ENCODE measurements at regions not wholly inside any gene's neighbourhood (a gene's known extent, or its start where the extent isn't known, plus 50 kb on each side); places are given as distances from the start of the nearest gene placed in this dataset.

DNA sequence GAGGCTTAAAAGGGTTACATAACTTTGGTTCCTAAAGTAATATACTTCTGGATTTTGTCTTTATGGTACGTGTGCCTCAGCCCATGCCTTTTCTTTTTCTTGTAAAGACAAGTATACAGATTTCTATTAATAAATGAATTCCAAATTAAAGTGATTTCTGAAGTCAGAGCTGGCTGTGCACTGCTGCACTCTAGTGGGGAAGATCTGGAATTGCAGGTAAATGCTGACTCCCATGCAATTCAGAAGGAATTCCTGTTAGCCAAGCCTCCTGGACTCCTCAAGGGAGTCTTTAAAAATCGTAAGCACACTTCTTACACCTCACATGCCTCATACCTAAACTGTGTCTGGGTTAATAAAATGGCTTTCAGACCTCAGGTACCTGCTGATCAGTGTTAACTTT lies 118.4 kb upstream of the SLC7A1 start:
- DNase-seq, result no peak

- DNase-seq, result no peak
Measured at GRCh38 chr13:29711776-29712175, 116.3 kb upstream of the SLC7A1 start.

DNA sequence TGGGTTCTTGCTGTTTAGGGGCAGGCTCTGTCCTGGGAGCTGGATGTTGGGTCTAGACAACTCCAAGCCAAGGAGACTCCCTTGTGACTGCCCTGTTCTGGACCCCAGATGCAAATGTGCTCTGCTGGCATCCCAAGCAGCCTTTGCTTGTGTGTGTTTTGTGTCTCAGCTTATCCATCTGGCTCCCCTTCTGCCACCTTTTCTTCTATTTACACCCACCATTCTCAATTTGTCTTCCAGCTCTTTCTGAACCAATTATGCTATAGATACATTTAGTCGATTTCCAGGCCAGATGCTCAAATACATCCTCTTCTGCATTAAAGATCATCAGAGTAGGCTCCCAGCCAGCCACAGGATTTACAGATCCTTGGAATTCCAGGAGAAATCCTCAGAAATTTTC lies 115.0 kb upstream of the SLC7A1 start:
- no peak for DNase-seq

GRCh38 chr13:29709407-29710069 lies 114.0 kb upstream of the SLC7A1 start:
- DNase-seq, result no peak

- peak; percentile 41 to 44 for DNase-seq
Measured at GRCh38 chr13:29707876-29708543, 112.5 kb upstream of the SLC7A1 start.

DNA sequence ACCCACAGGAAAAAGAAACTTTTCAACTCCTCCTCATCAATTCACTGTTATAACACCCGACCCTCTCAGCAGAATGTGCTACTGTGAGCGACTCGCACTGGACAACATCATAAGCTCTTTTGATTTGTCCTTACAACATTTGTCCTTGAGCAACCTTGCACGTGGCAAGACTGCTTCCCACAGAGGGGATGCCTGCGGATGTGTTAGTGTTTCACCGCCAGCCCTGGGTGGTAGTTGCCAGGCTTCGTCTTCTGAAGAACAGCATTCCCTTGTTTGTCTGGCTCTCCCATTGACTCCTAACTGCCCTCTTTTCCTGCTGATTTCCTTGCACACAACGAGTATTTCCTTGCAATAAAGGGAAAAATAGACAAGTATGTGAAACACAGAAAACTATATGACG lies 111.4 kb upstream of the SLC7A1 start:
- no peak for DNase-seq

DNA sequence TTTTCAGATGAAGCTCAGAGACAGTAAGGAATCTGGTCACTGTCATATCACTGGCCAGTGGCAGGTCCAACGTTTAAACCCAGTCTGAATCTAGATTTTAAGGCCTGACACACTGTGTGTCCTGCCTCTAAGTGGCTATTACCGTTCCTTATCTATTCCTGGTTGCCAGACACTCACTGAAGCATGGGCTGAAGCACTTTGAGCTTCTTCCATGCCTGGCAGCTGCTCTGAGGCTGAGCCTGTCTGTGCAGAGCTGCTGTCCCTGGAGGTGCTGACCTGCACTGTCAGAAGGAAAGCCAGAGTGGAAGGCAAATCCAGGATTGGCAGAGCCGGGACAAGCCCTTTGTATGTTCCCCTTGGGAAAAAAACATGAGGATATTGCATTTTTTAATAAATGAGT lies 109.2 kb upstream of the SLC7A1 start:
- no peak for DNase-seq

GRCh38 chr13:29703421-29703820 lies 107.9 kb upstream of the SLC7A1 start:
- no peak for DNase-seq

DNA sequence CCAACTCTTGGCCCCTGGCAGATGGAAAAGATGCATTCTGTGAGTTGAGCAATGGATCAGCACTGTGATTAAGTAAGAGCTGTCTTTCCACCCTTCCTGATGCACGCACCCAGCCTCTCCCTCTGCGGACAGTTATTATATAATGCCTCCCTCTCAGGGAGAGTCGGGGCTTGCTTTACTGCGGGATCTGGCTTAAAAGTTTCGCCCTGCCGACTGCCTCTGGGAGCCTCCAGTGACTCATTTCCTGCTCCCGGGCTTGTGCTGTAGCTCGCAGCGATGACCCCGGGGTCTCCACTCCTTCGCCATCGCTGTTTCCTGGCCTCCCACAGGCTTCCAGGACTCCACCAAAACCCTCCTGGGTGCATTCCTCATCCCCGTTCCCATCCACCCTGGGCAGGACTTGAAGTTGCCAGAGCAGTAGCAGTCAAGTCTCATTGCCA lies 107.4 kb upstream of the SLC7A1 start:
- DNase-seq, result no peak

GRCh38 chr13:29698106-29698505 lies 102.6 kb upstream of the SLC7A1 start:
- no peak for DNase-seq

GRCh38 chr13:29696606-29697005 lies 101.1 kb upstream of the SLC7A1 start:
- no peak for DNase-seq

DNA sequence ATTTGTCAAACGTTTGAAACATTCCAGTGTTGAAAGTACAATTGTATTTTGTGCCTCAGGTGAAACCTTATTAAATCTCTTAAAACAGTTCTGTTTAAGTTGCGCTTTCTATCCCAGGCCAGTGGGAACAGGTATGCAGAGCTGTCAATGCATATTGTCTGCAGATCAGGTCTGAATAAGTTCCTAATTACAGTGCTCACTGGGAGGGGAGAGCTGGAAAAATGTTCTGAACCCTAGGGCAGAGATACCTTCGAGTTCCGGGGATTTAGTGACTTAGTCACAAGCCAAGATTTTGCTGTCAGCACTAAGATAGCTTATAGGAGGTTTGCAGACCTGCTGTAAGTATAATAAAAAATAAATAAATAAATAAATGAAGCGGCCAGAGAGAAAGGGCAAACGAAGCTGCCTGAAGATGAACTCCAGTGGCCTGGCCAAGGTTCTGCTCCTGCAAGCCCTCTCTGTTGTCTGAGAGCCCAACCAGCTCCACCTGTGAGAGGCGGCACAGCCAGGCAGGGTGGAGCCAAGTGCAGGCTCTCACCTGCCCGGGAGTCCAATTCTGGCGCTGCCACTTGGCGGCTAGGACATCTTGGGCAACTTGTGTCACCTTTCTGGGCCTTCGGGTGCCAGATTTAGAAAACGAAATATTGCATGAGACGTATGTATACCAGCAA lies 97.9 kb upstream of the SLC7A1 start:
- no peak for DNase-seq

DNA sequence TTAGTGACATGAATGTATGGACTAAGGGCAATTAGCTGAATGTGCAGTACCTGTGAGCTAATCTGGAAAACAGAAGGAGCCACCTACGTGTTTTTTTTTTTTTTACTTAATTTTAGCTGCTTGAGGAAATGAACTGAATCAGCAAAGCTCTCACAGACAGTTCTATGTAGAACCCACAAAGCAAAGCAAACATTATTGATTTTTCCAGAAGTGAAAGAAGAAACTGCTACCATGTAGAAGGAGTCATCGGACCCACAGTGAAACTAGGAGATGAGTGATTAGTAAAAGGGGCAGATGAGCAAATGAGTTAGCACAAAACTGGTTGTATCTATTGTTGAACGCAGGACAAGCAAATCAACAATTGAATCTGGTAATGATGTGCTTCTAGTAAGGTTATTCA lies 94.1 kb upstream of the SLC7A1 start:
- no peak for DNase-seq

DNA sequence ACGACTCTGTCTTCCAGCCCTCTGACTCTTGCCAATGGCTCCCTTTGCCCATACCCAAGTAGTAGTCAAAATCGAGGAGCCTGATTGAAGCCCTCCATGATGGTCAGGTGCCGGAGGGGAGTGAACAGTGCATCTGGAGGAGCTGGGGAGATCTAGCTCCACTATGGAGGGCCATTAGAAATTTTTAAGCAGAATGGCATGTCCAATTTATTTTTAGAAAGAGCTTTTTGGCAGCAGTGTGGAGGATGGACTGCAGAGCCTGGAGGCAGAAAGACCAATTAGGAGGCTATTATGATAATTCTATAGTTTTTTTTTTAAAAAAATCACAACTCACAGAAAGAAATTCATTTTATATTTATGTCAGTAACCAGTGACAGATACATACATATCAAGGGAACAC lies 92.7 kb upstream of the SLC7A1 start:
- no peak for DNase-seq

- no peak for DNase-seq
Measured at GRCh38 chr13:29684441-29684840, 89.0 kb upstream of the SLC7A1 start.

GRCh38 chr13:29683041-29683440 lies 87.6 kb upstream of the SLC7A1 start:
- DNase-seq, result no peak

GRCh38 chr13:29681864-29682263 lies 86.4 kb upstream of the SLC7A1 start:
- no peak for DNase-seq

DNA sequence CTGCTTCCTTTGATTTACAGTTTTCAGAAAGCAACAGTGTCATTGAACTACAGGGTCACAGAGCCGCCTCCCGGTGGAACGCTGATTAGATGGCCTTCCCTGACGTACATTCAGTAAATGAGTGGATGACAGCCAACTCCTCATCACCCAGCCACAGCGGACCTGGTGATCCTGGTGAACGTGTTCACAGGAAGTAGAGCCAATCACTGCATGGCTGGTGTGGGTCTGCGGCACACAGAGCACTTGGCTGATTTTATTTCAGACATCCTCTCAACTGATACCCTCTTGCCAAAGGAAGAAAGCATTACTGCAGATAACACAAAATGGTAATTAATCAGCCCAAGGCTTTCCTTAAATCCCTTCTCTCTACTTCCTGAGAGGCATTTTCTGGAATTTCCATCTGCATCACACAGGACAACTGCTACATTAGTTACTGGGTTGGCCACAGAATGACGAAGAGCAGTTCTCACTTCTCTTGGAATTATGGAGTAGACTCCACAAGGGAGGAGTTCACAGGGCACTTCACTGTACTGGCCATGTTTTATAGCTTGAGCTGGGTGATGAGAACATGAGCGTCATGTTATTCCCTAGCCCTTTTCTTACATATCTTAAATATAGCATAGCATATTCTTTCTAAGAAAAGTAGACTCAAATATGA lies 84.0 kb upstream of the SLC7A1 start:
- no peak for DNase-seq

GRCh38 chr13:29677627-29678026 lies 82.1 kb upstream of the SLC7A1 start:
- no peak for DNase-seq

DNA sequence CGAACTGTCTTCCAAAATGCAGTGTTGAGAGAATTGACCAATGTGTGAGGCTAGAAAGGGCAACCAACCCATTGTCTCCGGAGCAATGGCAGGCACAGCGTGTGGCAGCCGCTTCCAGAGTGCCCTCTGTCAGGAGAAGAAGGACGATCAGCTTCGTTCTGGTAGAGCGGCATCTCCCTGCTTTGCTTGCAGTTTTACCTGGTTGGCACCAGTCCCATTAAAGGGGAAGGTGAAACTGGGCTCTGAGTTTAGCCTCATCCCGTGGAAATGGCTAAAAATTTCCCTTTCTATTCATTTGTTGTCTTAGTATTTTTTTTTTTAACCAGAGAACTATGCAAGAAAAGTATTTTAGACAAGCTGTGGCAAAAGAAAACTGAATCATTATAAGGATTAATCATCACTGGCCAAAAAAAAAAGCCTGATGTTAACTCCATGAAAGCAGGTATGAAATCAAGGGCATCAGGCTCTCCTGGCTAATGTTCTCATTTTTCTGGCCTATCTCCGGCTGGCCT lies 81.5 kb upstream of the SLC7A1 start:
- no peak for DNase-seq

GRCh38 chr13:29676535-29676934 lies 81.0 kb upstream of the SLC7A1 start:
- DNase-seq, result no peak

DNA sequence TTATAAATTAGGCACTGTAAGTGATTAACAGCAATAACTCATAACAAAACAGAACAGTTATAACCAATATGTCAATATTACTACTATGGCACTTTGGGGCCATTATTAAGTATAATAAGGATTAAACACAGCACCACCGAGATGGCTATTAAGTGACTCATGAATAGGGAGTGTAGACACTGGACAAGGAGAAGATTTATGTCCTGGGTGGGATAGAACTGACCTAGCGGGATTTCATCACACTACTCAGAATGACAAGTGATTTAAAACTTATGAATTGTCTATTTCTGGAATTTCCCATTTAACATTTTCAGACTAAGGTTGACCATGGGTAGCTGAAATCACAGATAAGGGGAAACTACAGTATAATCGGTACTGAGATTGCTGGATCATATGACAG lies 79.0 kb upstream of the SLC7A1 start:
- DNase-seq, result no peak

- no peak for DNase-seq
Measured at GRCh38 chr13:29664591-29664990, 69.1 kb upstream of the SLC7A1 start.

All from activated CD4-positive, alpha-beta T cell treated with anti-CD3 and anti-CD28 coated beads, Interleukin-2, amount 50 U/mL, for 4 hours (primary cell).